HG03432 (cell line): ENCODE measurements at regions not wholly inside any gene's neighbourhood (a gene's known extent, or its start where the extent isn't known, plus 50 kb on each side); places are given as distances from the start of the nearest gene placed in this dataset.
"Not testable (repeated sequence)": the region's sequence is repeated elsewhere in the genome, so short reads cannot be mapped to it uniquely, and the experiment has no call there.

ENCODE experiments used
- ATAC-seq: cut with Tn5 transposase; IDR thresholded peaks from one replicate; pipeline ENCODE4 v1.9.1; 2021; ENCODE audit warnings: mild to moderate bottlenecking, moderate library complexity; ENCODE audit not compliant: unreplicated experiment

DNA sequence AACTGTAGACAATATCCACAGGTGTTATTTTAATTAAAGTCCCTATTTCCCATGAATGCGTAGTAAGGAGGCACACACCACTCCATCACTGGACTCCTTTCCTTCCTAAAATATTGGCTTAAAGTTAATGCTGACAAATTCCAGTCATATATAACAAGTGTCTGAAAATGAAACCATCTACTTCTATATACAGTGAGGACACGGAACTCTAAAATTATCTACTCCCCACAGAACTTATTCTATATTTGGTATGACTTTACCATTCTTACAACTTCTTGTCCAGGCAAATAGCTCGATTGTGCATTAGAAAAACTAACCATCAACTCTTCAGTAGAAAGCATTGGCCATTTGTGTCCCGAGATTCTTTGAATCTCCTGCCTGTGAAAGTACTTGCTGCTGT, 1560.2 kb downstream of the EFNB2 start:
- ATAC-seq: peak; percentile 82

DNA sequence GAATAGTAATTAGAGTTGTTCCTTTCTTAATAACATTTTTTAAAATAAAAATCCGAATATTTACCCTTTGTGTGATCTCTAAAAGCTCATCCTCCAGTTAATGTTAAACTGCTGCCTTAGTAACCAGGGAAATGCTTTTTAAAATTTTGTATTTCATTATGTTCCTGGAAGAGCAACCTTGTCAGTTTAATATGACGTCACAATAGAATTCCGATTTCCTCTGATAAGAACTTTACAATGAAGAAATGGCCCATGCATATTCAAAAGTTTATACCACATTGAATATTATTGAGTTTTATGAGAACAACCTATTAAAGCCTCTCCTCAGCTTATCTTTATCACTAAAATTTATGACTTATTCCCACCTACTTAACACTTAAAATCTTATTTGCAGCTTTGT, 1566.6 kb downstream of the EFNB2 start:
- no peak for ATAC-seq

DNA sequence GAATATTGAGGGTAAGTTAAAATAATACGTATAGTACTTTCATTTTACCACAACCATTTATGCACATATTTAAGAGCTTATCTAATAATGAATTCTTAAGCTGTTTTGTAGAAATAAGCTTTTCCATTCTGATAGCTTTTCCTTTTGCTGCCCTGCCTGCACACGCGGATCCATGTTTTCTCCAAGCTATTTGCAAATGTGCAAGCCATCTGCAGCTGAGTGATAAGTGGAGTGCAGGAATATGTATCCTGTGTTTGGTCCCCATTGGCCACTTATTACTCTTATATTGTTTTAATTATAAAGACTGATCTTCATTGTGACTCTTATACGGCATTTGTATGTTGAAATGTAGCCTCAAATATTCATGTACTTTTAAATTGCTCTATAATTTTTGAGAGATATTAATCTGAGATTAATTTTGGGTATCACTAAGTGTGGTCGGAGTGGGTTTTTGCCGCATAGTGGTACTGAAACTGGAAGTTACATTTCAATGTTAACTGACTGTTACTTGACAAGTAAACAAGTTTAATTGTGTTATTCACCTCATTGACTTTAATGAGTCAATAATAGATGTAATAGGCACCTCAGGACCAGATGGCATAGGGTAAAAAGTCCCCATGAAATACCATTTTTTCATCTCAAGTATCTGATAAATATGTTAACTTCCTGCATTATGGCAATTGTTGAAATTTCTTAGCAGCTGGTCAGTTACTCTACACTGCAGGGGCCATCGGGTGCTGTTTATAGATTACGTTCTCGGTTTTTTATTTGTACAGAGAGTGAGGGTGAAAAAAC, 1567.4 kb downstream of the EFNB2 start:
- ATAC-seq: no peak

DNA sequence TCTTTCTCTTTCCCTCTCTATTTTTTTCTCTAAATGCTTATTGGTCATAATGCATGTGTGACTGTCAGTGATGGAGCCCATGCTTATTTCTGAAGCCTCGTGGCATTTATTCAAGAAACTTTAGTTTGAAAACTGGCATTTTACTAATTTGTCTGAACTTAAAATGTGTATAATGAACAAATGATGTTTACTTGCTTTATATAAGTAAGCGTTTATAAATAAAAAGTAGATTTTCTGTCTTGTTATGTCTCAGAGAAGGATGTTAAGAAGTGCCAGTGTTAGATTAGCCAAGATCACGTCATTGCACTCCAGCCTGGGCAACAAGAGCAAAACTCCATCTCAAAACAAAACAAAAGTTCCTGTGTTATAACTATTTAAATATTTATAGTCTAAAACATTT, 1568.1 kb downstream of the EFNB2 start:
- no peak for ATAC-seq

DNA sequence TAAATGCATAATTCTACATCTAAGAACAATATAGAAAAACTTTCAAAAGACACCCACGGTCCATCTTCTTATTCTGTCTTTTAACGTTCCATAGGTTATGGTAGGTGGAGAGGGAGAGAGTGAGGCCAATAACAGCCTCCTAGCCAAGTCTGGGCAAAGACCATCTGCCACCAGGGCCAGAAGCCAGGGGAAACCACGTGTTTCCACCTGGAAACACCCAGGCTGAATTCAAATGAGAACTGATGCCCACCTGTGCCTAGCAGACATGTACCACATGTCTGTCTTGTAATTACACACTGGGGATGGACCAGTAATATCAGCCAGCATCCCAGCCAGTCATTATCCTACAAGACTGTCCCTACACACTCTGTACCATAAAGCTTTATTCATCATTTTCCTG, 1573.1 kb downstream of the EFNB2 start:
- no peak for ATAC-seq

DNA sequence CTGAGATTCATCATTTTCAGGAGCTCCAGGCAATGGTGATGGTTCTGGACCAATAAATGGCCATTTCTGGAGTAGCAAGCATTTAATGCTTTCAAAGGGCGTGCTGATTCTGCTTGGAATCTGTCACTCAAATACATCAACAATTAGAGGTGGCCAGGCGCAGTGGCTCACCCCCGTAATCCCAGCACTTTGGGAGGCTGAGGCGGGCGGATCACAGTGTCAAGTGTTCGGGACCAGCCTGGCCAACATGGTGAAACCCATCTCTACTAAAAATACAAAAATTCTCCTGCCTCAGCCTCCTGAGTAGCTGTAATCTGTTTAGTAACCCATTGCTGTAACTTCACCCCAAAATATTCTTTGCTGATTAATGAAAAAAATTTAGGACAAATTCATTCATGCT, 1574.2 kb downstream of the EFNB2 start:
- no peak for ATAC-seq

DNA sequence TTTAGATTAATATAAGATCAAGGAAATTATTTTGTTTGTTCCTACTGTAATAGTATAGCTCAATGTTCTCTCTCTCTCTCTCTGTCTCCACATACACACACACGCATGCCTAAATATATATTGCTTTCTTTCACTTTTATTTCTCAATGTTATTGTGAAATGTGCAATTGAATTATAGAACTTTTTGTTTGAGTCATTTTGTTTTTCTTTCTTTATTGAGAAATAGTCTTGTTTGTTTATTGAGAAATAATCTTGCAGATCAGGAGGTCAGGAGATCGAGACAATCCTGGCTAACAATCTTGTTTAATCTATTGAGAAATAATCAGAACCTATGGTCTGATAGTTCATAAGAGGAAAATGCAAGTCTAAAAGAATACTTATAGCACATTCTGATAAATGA, 1581.3 kb downstream of the EFNB2 start:
- no peak for ATAC-seq

DNA sequence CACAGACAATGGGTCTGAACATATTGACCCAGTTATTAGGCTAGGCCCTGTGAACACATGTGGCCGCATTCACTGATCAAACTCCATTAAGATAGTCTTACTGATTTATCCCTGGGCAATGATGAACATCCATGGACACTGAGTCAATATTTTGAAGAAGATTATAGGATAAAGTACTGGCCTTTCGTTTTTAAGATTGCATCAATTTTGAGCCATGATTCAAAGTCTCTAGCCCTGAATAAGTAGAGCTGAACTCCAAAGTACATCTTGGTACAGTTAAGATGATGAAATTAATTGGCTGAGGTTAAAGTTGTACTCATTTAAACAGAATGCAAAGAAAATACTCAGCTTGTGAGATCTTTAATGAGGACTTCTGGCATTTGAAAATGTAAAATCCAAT, 1581.9 kb downstream of the EFNB2 start:
- no peak for ATAC-seq

DNA sequence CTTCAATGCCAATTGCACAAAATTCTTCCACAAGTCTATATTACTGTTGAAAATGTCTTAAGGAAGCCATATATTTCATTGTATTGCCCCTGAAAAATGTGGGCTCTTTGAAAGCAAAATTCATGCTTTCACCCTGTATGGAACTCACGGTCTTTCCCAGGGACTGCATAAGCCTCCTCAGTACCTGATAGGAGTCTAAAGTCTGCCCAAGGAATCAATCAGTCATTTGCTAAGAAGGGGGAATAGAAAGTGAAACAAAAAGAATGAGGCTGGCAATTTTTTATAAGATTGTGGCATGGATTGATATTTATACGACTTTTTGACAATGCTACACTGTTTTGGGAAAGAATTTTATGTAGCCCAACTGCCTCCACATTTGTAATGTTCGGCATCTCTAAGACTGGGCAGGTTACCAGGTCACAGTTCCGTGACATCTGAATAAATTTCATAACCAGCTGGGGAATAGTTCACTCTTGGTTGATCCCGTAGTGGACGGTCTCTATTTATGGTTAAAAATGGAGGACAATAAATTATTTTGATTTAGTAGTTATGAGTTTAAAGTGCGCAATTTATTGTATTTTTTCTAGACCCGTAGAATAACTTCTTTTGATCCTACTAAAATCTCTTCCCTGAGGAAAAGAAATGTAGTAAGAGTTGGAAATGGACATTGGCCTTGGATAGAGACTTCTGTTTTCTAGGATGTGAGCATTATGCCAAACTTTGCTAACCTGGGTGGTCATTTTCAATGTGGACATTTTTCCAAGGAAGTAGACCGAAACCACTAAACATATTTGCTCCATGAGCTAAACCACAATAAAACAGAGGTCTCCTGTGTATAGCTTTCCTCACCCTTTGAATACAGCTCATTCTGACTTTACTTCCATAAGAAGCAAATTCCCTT, 1585.4 kb downstream of the EFNB2 start:
- ATAC-seq: no peak

DNA sequence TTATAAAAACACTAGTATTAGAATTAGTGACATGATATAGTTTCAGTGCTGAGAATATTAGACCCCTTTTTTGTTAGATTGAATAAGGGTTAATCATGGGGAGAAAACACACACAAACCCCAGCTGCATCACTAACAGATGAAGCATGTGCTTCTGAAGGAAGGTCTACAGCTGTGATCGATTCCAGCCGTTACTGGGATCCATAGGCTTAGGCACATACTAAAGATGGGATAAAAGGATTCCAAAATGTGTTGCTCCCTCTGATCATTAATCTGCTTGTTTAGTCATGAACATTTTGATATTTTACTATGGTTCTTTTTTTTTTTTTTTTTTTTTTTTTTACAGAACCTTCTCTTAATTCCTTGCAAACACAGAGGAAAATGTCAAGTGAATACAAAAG, 1591.3 kb downstream of the EFNB2 start:
- no peak for ATAC-seq

DNA sequence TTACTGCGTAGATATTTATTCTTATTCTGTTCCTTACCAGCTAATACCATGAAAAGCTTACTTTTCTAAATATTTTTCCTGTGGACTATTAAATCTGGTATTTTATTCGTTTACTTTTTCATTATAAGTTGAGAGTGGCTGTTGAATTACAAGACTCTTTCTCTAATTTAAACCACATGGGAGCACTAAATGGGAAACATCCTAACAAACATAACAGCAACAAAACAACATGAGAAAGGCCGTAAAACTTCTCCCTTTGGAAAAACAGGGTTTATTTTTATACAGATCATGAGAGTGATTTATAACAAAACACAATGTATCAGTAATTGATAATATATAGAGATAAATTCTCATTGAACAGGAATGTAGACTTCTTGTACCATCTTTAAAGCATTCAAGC, 1592.1 kb downstream of the EFNB2 start:
- no peak for ATAC-seq

DNA sequence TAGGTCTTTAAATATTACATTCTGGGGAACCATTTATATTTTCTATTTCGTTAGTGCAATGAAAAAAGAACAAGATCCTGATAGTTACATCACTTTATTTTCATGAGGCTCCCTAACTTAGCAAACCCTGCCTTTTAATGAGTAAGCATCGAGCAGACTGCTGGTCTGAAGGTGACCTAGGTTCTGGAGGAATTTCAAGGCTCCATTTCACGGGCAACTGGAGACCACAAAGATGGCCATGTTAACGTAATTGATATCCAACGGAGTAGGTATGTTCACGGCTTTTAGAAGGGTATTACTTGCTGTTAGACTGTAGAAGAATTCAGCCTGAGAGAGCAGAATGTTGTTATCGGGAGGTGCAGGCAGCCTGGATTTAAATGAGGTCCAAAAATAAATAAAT, 1597.6 kb downstream of the EFNB2 start:
- ATAC-seq: no peak

DNA sequence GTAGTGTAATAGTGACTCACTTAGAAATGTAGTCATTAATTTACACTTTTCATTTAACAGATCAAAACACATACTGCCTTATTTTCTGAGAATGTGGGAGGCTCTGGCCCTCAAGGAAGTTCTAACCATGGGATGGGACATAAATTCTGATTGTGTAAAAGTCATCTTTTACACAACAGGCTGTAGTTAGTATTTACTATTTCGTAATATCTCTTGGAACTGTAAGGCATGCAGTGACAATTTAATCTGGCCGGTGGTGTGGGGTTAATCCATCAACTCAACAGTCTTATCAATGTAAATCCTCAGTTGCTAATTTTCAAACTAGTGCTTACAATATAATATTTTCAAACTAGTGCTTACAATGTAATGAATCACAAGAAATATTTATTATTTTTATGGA, 1599.2 kb downstream of the EFNB2 start:
- ATAC-seq: no peak

DNA sequence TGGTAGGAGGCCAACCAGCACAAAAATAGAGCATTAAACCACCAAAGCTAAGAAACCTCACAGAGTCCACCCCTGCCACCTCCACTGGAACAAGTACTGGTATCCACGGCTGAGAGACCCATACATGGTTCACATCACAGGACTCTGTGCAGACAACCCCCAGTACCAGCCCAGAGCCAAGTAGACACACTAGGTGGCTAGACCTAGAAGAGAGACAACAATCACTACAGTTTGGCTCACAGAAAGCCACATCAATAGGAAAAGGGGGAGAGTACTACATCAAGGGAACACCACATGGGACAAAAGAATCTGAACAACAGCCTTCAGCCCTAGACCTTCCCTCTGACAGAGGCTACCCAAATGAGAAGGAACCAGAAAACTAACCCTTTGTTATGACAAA, 1614.9 kb downstream of the EFNB2 start:
- ATAC-seq: not testable (repeated sequence)

DNA sequence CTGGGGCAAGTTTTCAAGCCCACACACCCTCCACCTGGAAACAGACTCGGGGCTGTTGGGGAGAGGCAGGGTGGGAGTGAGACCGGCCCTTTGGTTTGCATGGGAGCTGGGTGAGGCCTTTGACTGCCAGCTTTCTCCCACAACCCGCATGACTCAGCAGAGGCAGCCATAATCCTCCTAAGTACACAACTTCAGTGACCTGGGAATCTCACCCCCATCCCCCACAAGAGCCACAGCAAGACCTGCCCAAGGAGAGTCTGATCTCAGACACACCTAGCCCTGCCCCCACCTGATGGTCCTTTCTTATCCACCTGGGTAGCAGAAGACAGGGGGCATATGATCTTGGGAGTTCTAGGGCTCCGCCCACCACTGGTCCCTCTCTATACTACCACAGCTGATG, 1615.4 kb downstream of the EFNB2 start:
- no peak for ATAC-seq

DNA sequence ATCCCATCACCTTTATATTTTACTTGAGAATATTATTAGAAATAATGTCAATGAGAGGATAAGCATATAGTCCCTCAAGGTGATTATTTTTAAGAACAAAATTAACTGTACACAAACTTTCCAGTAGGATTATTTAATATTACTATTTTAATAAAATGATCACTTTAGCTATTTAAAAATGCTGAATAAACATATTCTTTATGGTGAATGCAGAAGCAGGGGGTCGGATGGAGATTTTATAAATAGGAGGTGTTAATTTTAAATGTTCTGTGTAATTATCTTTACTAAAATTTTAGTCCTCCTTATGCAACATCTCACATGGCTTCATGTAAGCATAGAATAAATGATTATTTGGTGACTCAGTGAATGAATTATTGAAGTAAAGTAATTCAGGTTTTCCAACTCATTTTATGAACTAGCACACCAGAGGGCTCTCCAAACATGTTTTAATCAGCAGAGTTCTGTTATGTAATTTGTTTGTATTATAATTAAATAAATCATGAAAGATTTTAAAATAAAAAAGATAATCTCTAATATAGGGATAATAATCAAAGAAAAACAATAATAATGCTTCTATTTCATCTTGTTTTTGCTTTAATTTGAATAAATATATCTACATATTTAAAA, 1635.2 kb downstream of the EFNB2 start:
- ATAC-seq: no peak

DNA sequence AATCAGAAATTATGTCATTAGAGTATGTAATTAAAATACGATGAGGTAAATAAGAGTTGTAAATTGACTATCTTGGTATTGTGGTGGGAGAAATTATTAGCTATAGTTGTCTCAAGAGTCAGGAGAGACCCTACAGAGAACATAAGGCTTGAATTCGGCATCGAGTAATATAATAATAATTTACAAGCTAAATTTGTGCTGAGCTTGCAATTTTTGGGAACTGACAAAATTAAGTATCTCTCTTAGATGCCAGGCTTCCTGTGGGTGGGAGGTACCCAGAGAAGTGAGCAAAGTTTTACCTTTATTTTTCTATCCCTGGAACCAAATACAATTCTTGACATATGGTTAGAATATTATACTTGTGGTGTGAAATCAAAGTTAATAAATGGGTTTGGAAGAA, 1637.0 kb downstream of the EFNB2 start:
- ATAC-seq: no peak

DNA sequence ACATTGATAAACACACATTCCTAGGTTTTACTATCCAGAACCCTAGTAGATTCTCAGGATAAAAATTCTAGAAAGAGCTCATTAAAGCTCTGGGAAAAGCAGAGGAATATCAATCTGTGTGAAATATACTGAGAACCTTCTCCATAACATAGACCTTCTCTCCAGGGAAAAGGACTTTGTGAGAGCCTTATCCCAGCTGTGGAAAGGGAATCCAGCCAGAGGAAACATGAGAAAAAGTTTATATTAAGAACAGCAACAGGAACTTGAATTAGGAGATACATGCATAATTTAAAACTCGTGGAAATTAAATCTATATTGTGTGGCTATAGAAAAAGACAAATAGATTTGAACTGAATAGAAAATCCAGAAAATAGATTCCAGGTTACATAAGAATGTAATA, 1639.9 kb downstream of the EFNB2 start:
- ATAC-seq: no peak

DNA sequence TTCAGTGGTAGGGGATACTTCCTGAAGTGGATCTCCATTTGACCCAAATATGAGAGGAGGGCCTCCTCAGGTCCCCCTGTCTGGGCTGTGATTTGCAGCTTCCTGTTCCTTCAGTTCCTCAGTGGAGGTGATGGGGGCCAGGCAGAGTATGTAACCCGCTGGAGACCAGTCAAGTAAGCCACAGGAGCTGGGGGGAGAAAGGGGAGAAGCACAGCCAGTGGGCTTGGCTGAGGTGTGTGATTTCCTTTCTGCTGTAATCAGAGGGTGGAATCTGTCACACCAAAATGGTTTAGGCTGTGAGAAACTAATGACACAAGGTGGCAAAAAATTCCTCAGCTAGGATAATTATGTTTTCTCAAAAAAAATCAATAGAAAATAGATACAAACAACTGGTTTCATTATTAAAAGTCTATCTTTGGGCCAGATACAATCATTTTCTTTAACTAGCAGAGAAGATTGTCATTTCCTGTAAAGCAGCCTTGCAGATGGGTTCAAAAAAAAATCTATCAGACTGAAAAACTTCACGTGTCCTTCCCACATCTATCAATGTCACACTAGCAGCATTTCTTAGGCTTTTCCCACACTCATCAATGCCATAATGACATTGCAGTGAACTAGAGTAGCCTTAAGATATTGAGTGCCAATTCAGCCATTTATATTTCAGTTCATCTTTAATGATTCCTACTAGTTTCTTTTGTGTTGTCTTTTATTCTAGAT, 1660.3 kb downstream of the EFNB2 start:
- no peak for ATAC-seq

DNA sequence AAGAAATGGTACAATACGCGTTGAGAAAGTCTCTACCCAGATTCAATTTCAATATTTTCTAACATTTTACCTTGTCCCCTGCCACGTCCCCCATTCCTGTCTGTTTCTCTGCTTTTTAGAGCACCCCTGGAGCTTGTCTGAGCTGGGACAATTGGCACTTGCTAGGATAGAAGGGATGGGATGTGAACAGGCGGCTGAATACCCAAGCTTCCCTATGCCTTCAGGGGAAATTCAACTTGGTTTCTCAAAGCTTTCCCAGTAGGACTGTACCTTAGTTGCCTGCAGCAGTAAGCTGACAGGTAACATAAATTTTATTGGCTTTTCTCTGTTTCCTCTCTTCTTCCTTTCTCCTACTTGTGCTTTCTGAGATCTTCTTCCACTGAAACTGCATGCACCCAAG, 1663.3 kb downstream of the EFNB2 start:
- no peak for ATAC-seq

DNA sequence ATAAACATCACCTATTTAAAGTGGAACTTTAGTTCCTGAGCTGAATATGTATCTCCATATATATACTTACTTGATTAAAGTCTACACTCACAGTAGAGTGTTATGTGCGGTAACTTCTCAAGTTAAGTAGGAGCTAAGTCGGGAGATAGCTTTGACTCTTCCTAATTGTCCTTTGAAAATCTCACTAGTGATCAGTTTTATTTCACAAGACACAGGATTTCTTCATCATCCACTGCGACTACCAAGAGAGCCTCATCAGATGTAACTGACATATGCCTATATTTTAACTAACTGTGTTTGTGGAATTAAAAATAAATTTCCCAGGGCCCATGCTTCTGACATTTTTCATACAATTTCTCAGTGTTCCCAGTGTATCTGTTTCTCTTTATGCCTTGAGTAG, 1664.0 kb downstream of the EFNB2 start:
- no peak for ATAC-seq
